Calu3 (cell line): ENCODE measurements at regions not wholly inside any gene's neighbourhood (a gene's known extent, or its start where the extent isn't known, plus 50 kb on each side); places are given as distances from the start of the nearest gene placed in this dataset.

Source experiments
- BruUV-seq: library from RNA; stranded (reverse); fragments of 400-500 nt; replicated peaks from 2 replicates; lab custom pipeline; 2021; lab: Mats Ljungman, UMichigan
- CTCF ChIA-PET: fragments of 300-600 bp; sonication (Branson Sonifier 250); formaldehyde crosslinking; loops from one replicate; lab custom pipeline; 2022; ENCODE audit warnings: antibody characterized with exemption; lab: Charles Lee
- DNase-seq: peaks from one replicate; pipeline ENCODE4 v3.0.0; 2022
- H3K27ac Mint-ChIP-seq: one replicate; pipeline ENCODE4 v1.8.0; 2022; ENCODE audit warnings: mixed read lengths; ENCODE audit not compliant: unreplicated experiment
- H3K27me3 Mint-ChIP-seq: one replicate; pipeline ENCODE4 v1.8.0; 2022; ENCODE audit warnings: mixed read lengths; ENCODE audit not compliant: unreplicated experiment
- H3K36me3 Mint-ChIP-seq: one replicate; pipeline ENCODE4 v1.8.0; 2022; ENCODE audit warnings: mild to moderate bottlenecking, moderate library complexity, mixed read lengths; ENCODE audit not compliant: insufficient read depth, unreplicated experiment
- H3K4me1 Mint-ChIP-seq: one replicate; pipeline ENCODE4 v1.8.0; 2022; ENCODE audit warnings: mild to moderate bottlenecking, low read depth, mixed read lengths; ENCODE audit not compliant: unreplicated experiment
- H3K4me3 Mint-ChIP-seq: one replicate; pipeline ENCODE4 v1.8.0; 2022; ENCODE audit warnings: mild to moderate bottlenecking, low read depth, moderate library complexity, mixed read lengths; ENCODE audit not compliant: unreplicated experiment
- H3K9me3 Mint-ChIP-seq: one replicate; pipeline ENCODE4 v1.8.0; 2022; ENCODE audit warnings: low read depth, mixed read lengths; ENCODE audit not compliant: unreplicated experiment
- intact Hi-C: fragments of 100-400 bp; cut with micrococcal nuclease; formaldehyde crosslinking; loops from one replicate; pipeline ENCODE4 v1.10.0; 2022; ENCODE audit not compliant: unreplicated experiment
- TF ChIP-seq, protein P1 (sequence below): fragments of 200-600 bp; IDR thresholded peaks from one replicate; pipeline ENCODE4 v1.8.0; 2022; ENCODE audit warnings: antibody characterized with exemption; ENCODE audit not compliant: unreplicated experiment

DNA sequence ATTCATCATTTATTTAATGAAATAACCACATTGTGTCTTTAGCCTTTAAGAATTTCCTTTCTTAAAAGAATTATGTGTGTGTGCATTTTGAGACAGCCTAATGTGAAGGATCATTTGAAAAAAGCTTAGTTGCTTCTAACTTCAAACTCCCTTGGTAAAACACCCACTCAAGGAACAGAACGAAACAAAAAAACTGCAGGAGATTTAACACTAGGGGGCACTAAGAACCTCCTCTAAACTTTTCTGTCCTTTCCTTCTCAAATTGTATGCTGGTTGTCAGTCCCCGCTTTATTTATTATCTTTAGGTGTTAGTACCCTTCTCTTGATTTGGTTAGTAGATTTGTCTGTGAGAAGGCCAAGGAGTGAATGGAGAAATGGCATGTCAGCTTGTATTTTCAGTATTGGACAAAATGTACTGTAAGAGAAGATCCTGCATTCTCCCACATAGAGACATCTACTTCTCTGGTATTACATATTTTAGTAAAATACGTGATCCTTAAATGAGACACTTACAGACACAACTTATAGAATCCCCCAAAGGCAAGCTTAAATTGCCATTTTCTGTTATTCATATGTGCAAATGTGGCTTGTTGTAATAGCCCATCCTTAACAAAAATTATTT, 229.7 kb downstream of the MRPS30 start:
- no peaks in the 10 kb centered on the region for H3K36me3 Mint-ChIP-seq
- TF ChIP-seq, protein P1, sequence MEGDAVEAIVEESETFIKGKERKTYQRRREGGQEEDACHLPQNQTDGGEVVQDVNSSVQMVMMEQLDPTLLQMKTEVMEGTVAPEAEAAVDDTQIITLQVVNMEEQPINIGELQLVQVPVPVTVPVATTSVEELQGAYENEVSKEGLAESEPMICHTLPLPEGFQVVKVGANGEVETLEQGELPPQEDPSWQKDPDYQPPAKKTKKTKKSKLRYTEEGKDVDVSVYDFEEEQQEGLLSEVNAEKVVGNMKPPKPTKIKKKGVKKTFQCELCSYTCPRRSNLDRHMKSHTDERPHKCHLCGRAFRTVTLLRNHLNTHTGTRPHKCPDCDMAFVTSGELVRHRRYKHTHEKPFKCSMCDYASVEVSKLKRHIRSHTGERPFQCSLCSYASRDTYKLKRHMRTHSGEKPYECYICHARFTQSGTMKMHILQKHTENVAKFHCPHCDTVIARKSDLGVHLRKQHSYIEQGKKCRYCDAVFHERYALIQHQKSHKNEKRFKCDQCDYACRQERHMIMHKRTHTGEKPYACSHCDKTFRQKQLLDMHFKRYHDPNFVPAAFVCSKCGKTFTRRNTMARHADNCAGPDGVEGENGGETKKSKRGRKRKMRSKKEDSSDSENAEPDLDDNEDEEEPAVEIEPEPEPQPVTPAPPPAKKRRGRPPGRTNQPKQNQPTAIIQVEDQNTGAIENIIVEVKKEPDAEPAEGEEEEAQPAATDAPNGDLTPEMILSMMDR = peak; percentile 56
- H3K27me3 Mint-ChIP-seq = no peaks in the 10 kb centered on the region
- no TSS peak for BruUV-seq
- H3K4me1 Mint-ChIP-seq = no peaks in the 10 kb centered on the region
- no peaks in the 10 kb centered on the region for H3K9me3 Mint-ChIP-seq
- CTCF ChIA-PET = no interaction called here
- intact Hi-C loops = loop anchor here (2.0 to 5.0 kb wide), 4 partner anchors 176 to 736 kb away; no protein-coding TSS in a partner anchor
- no peak overlapping the region for H3K27ac Mint-ChIP-seq
- DNase-seq = peak; percentile 2
- H3K4me3 Mint-ChIP-seq = no peak overlapping the region

DNA sequence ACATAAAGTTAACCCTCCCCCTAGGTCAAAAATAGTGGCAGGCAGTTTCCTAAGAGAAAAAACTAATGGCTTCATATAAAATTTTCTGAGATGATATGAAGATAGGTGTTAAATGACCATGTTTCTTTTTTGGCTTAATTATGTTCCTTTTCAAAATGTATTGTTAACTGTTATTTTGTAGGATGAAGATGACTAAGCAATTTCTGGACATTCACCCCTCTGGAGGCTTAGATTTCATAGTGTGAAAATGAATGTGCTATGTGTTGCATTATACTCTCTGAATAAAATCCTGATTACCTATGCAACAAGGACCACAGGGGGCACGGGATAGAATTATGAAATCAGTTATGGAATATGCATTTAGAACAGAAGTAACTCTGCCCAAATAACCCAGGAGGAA, 233.5 kb downstream of the MRPS30 start:
- H3K4me1 Mint-ChIP-seq = no peaks in the 10 kb centered on the region
- no peak overlapping the region for H3K27ac Mint-ChIP-seq
- TF ChIP-seq, protein P1 = no peak
- H3K4me3 Mint-ChIP-seq = no peak overlapping the region
- intact Hi-C loops = no loop called here
- CTCF ChIA-PET = no interaction called here
- peaks cover 3% of the 10 kb centered on the region for H3K9me3 Mint-ChIP-seq
- H3K36me3 Mint-ChIP-seq = no peaks in the 10 kb centered on the region
- BruUV-seq = no TSS peak
- no peaks in the 10 kb centered on the region for H3K27me3 Mint-ChIP-seq
- DNase-seq = no peak

DNA sequence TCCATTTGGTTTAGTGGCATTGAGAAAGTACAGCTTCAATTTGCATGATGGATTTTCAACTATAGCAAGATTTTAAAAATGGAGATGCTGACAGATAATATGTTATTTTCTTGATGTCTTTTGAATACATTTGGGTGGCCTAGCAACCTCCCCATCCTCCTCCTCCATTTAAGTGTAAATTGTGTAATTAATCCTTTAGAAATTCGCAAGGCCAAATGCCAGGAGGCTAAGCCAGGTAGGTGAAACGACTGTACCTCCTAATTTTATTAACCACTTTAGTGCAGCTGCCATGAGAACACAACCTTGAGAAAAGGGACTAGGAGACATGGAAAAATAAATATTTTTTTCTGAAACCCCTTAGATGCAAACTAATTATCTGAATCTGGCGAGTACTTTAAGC, 248.8 kb downstream of the MRPS30 start:
- intact Hi-C loops = no loop called here
- Mint-ChIP-seq H3K27me3 (no peaks in the 10 kb centered on the region), H3K27ac (no peak overlapping the region), H3K4me1 (no peaks in the 10 kb centered on the region), H3K9me3 (no peaks in the 10 kb centered on the region), H3K36me3 (no peaks in the 10 kb centered on the region), H3K4me3 (no peak overlapping the region)
- CTCF ChIA-PET = no interaction called here
- TF ChIP-seq, protein P1 = no peak
- DNase-seq = no peak
- no TSS peak for BruUV-seq

DNA sequence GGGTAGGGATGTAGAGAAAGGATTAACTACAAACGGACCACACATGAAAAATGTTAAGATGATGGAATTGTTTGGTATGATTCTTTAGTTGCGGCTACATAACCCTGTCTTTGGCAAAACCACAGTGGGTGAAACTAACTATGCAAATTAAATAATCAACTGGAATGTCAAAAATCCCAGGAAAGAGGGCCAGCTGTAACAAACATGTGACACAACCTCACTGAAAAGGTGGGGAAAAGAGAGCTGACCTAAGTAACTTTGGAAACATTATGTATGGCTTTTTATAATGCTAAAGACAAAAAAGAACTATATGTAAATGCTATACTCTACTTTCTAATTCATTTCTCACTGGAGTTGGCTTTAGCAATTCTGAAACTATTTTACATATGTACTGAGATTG, 252.0 kb downstream of the MRPS30 start:
- DNase-seq = no peak
- TF ChIP-seq, protein P1 = no peak
- no TSS peak for BruUV-seq
- CTCF ChIA-PET = no interaction called here
- Mint-ChIP-seq H3K9me3 (no peaks in the 10 kb centered on the region), H3K36me3 (no peaks in the 10 kb centered on the region), H3K4me1 (no peaks in the 10 kb centered on the region), H3K27me3 (no peaks in the 10 kb centered on the region), H3K4me3 (no peak overlapping the region), H3K27ac (no peak overlapping the region)
- intact Hi-C loops = no loop called here
